Thyroid gland (tissue), 4 donors: ENCODE measurements at regions not wholly inside any gene's neighbourhood (a gene's known extent, or its start where the extent isn't known, plus 50 kb on each side); places are given as distances from the start of the nearest gene placed in this dataset.

Experiments
- POLR2A ChIP-seq, 2 donors: fragments of 450-650 bp; IDR thresholded peaks; one replicate each; pipeline ENCODE4 v1.6.1; 2017; ENCODE audit warnings: antibody characterized with exemption in 2 of 2, mild to moderate bottlenecking in 2 of 2, moderate library complexity in 1 of 2
- TF ChIP-seq, protein P1 (sequence below), 6 experiments: fragments of 200-600 bp in 3 of 6; fragments of 450-650 bp in 3 of 6; sonication (generic) in 3 of 6; IDR thresholded peaks; one replicate each; pipeline ENCODE4 v1.5.1; 2016 to 2019; ENCODE audit warnings: antibody characterized with exemption in 6 of 6, mild to moderate bottlenecking in 2 of 6, inconsistent platforms in 1 of 6, moderate library complexity in 1 of 6

DNA sequence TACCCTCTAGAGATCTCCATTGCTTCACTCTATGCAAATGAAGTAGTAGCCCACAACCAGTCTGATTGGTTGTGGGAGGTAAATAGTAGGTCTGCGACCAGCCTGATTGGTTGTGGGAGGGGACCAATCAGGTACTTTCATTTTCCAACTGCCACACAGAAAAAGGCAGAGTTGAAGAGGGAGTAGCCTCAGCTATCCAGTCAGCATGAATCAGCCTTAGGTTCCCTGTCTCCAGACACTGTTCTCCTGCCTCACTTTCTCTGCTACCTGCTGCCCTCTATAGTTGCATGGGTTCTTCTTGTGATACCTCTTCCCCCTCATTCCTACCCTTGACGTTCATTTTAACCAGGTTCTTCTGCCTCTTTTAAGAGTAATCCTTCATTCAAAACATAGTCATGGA is 114.5 kb upstream of the LYZL1 start:
- TF ChIP-seq, protein P1, sequence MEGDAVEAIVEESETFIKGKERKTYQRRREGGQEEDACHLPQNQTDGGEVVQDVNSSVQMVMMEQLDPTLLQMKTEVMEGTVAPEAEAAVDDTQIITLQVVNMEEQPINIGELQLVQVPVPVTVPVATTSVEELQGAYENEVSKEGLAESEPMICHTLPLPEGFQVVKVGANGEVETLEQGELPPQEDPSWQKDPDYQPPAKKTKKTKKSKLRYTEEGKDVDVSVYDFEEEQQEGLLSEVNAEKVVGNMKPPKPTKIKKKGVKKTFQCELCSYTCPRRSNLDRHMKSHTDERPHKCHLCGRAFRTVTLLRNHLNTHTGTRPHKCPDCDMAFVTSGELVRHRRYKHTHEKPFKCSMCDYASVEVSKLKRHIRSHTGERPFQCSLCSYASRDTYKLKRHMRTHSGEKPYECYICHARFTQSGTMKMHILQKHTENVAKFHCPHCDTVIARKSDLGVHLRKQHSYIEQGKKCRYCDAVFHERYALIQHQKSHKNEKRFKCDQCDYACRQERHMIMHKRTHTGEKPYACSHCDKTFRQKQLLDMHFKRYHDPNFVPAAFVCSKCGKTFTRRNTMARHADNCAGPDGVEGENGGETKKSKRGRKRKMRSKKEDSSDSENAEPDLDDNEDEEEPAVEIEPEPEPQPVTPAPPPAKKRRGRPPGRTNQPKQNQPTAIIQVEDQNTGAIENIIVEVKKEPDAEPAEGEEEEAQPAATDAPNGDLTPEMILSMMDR (IDR thresholded peaks at IDR 0.05): no peak
- TF ChIP-seq POLR2A (IDR thresholded peaks at IDR 0.05): no peak
